WERI-Rb-1 (cell line): ENCODE measurements at regions not wholly inside any gene's neighbourhood (a gene's known extent, or its start where the extent isn't known, plus 50 kb on each side); places are given as distances from the start of the nearest gene placed in this dataset.

Experiments
- DNase-seq: peaks from one replicate; pipeline ENCODE4 v3.0.0-alpha.2; 2020
- H3K27ac ChIP-seq: fragments of 250-450 bp; sonication (Bioruptor Pico); 2 replicates; pipeline ENCODE4 v1.5.1; 2020; ENCODE audit warnings: mild to moderate bottlenecking, moderate library complexity
- H3K27me3 ChIP-seq: fragments of 250-450 bp; sonication (Bioruptor Pico); 2 replicates; pipeline ENCODE4 v1.5.1; 2021; ENCODE audit warnings: mild to moderate bottlenecking, low read depth, moderate library complexity; ENCODE audit not compliant: insufficient read depth, severe bottlenecking
- H3K36me3 ChIP-seq: fragments of 250-450 bp; sonication (Bioruptor Pico); 2 replicates; pipeline ENCODE4 v1.5.1; 2020; ENCODE audit warnings: mild to moderate bottlenecking, moderate library complexity
- H3K4me3 ChIP-seq: 2 replicates; pipeline ENCODE4 v1.5.1; 2011; ENCODE audit warnings: low read depth, mild to moderate bottlenecking, control low read depth, low read length
- H3K9me3 ChIP-seq: fragments of 250-450 bp; sonication (Bioruptor Pico); 2 replicates; pipeline ENCODE4 v1.5.1; 2021; ENCODE audit warnings: mild to moderate bottlenecking, moderate library complexity; ENCODE audit not compliant: severe bottlenecking
- TF ChIP-seq, protein P1 (sequence below): IDR thresholded peaks from 2 replicates; pipeline ENCODE4 v1.5.1; 2011; ENCODE audit warnings: low read depth, mild to moderate bottlenecking, control low read depth, inconsistent platforms, low read length

- Histone ChIP-seq H3K9me3 (no peaks in the 10 kb centered on the region), H3K4me3 (no peak overlapping the region), H3K27me3 (no peaks in the 10 kb centered on the region), H3K27ac (no peak overlapping the region), H3K36me3 (no peaks in the 10 kb centered on the region)
- no peak for DNase-seq
- TF ChIP-seq, protein P1, sequence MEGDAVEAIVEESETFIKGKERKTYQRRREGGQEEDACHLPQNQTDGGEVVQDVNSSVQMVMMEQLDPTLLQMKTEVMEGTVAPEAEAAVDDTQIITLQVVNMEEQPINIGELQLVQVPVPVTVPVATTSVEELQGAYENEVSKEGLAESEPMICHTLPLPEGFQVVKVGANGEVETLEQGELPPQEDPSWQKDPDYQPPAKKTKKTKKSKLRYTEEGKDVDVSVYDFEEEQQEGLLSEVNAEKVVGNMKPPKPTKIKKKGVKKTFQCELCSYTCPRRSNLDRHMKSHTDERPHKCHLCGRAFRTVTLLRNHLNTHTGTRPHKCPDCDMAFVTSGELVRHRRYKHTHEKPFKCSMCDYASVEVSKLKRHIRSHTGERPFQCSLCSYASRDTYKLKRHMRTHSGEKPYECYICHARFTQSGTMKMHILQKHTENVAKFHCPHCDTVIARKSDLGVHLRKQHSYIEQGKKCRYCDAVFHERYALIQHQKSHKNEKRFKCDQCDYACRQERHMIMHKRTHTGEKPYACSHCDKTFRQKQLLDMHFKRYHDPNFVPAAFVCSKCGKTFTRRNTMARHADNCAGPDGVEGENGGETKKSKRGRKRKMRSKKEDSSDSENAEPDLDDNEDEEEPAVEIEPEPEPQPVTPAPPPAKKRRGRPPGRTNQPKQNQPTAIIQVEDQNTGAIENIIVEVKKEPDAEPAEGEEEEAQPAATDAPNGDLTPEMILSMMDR, result no peak
Observed at GRCh38 chr4:120466429-120466828, 399.8 kb upstream of the MAD2L1 start.

DNA sequence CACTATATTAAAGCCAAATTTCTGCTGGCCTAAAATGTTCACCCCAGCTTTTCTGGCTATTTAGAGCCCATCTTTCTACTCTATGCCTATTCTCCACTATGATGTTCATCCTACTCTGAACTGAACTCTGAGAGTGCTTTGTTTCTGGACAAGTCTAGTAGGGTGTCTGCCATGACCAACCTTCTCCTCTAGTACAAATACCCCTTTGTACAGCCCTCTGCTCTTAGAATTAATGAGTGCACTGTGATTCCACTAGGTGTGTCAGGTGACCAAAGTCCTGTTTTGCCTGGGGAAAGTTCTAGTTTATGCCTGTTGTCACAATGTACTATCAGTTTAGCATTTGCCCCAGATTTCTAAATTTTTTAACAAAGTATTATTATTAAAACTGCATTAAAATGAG is 388.1 kb upstream of the MAD2L1 start:
- Histone ChIP-seq H3K9me3 (no peaks in the 10 kb centered on the region), H3K36me3 (no peaks in the 10 kb centered on the region), H3K4me3 (no peak overlapping the region), H3K27me3 (no peaks in the 10 kb centered on the region), H3K27ac (no peak overlapping the region)
- TF ChIP-seq, protein P1, result no peak
- no peak for DNase-seq

GRCh38 chr4:120452536-120452935 is 385.9 kb upstream of the MAD2L1 start:
- no peaks in the 10 kb centered on the region for H3K9me3 ChIP-seq
- DNase-seq, result no peak
- H3K27ac ChIP-seq, result no peak overlapping the region
- no peaks in the 10 kb centered on the region for H3K36me3 ChIP-seq
- no peak overlapping the region for H3K4me3 ChIP-seq
- TF ChIP-seq, protein P1, result no peak
- no peaks in the 10 kb centered on the region for H3K27me3 ChIP-seq

DNA sequence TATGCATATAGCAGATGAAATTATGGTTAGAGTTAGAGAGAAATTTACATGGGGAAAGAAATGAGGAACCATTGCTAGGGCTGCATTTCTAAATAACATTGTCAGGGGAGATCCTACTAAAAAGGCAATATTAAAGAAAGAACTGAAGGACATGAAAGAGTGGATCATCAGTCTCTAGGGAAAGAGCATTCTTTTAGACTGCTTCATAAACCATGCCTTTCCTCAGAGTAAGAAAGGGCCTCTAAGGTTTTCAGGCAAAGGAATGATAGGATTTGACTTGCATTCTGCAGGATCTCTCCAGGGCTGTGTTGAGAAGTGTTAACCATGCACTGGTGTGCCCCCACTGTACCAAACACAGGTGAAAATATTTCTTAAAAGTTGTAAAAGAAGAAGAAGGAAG is 385.4 kb upstream of the MAD2L1 start:
- no peak for DNase-seq
- TF ChIP-seq, protein P1, result no peak
- Histone ChIP-seq H3K36me3 (no peaks in the 10 kb centered on the region), H3K4me3 (no peak overlapping the region), H3K9me3 (no peaks in the 10 kb centered on the region), H3K27ac (no peak overlapping the region), H3K27me3 (no peaks in the 10 kb centered on the region)

- Histone ChIP-seq H3K36me3 (no peaks in the 10 kb centered on the region), H3K4me3 (no peak overlapping the region), H3K27me3 (no peaks in the 10 kb centered on the region), H3K27ac (no peak overlapping the region), H3K9me3 (no peaks in the 10 kb centered on the region)
- DNase-seq, result no peak
- TF ChIP-seq, protein P1, result no peak
Observed at GRCh38 chr4:120447774-120448173, 381.1 kb upstream of the MAD2L1 start.

DNA sequence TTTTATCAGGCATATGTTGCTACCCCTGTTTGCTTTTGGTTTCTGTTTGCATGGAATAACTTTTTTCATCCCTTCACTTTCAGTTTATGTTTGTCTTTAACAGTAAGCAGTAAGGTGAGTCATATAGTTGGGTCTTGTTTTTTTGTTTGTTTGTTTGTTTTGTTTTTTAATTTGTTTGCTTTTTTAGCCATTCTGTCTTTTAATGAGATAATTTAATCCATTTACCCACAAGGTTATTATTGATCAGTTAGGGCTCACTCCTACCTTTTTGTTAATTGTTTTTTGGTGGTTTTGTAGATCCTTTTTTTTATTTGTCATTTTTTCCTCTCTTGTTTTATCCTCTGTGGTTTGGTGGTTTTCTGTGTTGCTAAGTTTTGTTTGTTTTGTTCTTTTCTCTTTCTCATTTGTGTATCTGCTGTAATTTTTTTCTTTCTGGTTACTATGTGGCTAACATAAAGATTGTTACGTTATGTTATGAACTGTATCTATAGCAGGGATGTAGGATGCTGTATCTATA is 379.5 kb upstream of the MAD2L1 start:
- DNase-seq, result no peak
- Histone ChIP-seq H3K4me3 (no peak overlapping the region), H3K27me3 (no peaks in the 10 kb centered on the region), H3K9me3 (no peaks in the 10 kb centered on the region), H3K27ac (no peak overlapping the region), H3K36me3 (no peaks in the 10 kb centered on the region)
- TF ChIP-seq, protein P1, result no peak
